Transverse colon (tissue), 1 donor: ENCODE measurements at regions not wholly inside any gene's neighbourhood (a gene's known extent, or its start where the extent isn't known, plus 50 kb on each side); places are given as distances from the start of the nearest gene placed in this dataset.

ENCODE experiments used
- EP300 ChIP-seq: sonication (generic); formaldehyde crosslinking; IDR thresholded peaks from one replicate; pipeline ENCODE4 v1.6.1; 2017; ENCODE audit warnings: antibody characterized with exemption, low read depth
- POLR2A ChIP-seq: fragments of 450-650 bp; IDR thresholded peaks from one replicate; pipeline ENCODE4 v1.6.1; 2016; ENCODE audit warnings: antibody characterized with exemption, mild to moderate bottlenecking, moderate library complexity

DNA sequence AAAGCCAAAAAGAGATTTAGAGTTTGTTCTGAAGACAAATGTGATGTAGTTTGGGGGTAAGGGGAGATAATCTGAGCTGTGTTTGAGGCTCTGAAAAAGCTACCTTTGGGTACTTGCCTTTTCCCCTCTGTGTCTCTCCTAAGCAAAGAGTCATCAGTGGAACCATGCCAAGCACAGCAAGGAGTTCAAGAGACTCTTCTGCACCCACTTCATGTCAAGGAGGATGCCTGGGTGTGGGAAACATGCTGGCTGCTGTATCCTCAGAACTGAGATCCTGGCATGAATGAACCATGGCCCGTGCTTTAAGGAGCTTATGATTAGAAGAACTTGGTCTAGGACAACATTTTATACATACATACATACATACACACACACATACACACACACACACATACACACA, 142.9 kb downstream of the NOC3L start:
- TF ChIP-seq POLR2A = no peak
- TF ChIP-seq EP300 = no peak
